WTC11 (cell line): ENCODE measurements at regions not wholly inside any gene's neighbourhood (a gene's known extent, or its start where the extent isn't known, plus 50 kb on each side); places are given as distances from the start of the nearest gene placed in this dataset.

Source experiments
- ATAC-seq: fragments of 200-7000 bp; cut with Tn5 transposase; 2 replicates; pipeline ENCODE4 v1.10.0; 2021; ENCODE audit warnings: mild to moderate bottlenecking, moderate library complexity
- CTCF ChIA-PET: fragments of 300-600 bp; sonication (Branson Sonifier 250); formaldehyde crosslinking; loops from one replicate; lab custom pipeline; 2021; ENCODE audit warnings: antibody characterized with exemption; lab: Charles Lee
- POLR2A ChIA-PET: fragments of 350-600 bp; sonication (Branson Sonifier 250); formaldehyde crosslinking; loops from one replicate; lab custom pipeline; 2021; ENCODE audit warnings: antibody characterized with exemption; lab: Charles Lee
- DNase-seq: peaks from one replicate; pipeline ENCODE4 v3.0.0; 2021; ENCODE audit warnings: low spot score
- H3K27ac Mint-ChIP-seq: 2 replicates; pipeline ENCODE4 v1.8.0; 2021; ENCODE audit warnings: mixed read lengths
- H3K27me3 Mint-ChIP-seq: 2 replicates; pipeline ENCODE4 v1.8.0; 2021; ENCODE audit warnings: low read depth, mild to moderate bottlenecking, moderate library complexity, mixed read lengths
- H3K36me3 Mint-ChIP-seq: 2 replicates; pipeline ENCODE4 v1.8.0; 2021; ENCODE audit warnings: mixed read lengths
- H3K4me1 Mint-ChIP-seq: 2 replicates; pipeline ENCODE4 v1.8.0; 2022; ENCODE audit warnings: mixed read lengths
- H3K4me3 Mint-ChIP-seq: 2 replicates; pipeline ENCODE4 v1.8.0; 2021; ENCODE audit warnings: mild to moderate bottlenecking, moderate library complexity, mixed read lengths
- H3K9me3 Mint-ChIP-seq: 2 replicates; pipeline ENCODE4 v1.8.0; 2021; ENCODE audit warnings: mixed read lengths
- CREB1 ChIP-seq: sonication (generic); formaldehyde crosslinking; IDR thresholded peaks from 2 replicates; pipeline ENCODE4 v1.8.0; 2023; ENCODE audit warnings: mild to moderate bottlenecking, missing genetic modification reagents
- CREM ChIP-seq: sonication (generic); formaldehyde crosslinking; IDR thresholded peaks from 2 replicates; pipeline ENCODE4 v1.8.1; 2022; ENCODE audit warnings: mild to moderate bottlenecking, missing genetic modification reagents, moderate library complexity
- EMX1 ChIP-seq: fragments of 250-450 bp; sonication (Bioruptor Pico); IDR thresholded peaks from 2 replicates; pipeline ENCODE4 v1.8.0; 2021; ENCODE audit warnings: mild to moderate bottlenecking
- KAT7 ChIP-seq: sonication (generic); formaldehyde crosslinking; IDR thresholded peaks from 2 replicates; pipeline ENCODE4 v1.8.1; 2023; ENCODE audit warnings: missing genetic modification reagents, mild to moderate bottlenecking, borderline replicate concordance
- NFE2L1 ChIP-seq: sonication (generic); formaldehyde crosslinking; IDR thresholded peaks from 2 replicates; pipeline ENCODE4 v1.8.1; 2023; ENCODE audit warnings: missing genetic modification reagents
- SMAD4 ChIP-seq: sonication (generic); formaldehyde crosslinking; IDR thresholded peaks from 2 replicates; pipeline ENCODE4 v1.8.0; 2022; ENCODE audit warnings: mild to moderate bottlenecking, missing genetic modification reagents
- ZBTB21 ChIP-seq: sonication (generic); formaldehyde crosslinking; IDR thresholded peaks from 2 replicates; pipeline ENCODE4 v1.8.1; 2023; ENCODE audit warnings: mild to moderate bottlenecking, missing genetic modification reagents, borderline replicate concordance
- ZNF219 ChIP-seq: sonication (generic); formaldehyde crosslinking; IDR thresholded peaks from 2 replicates; pipeline ENCODE4 v1.8.0; 2023; ENCODE audit warnings: missing genetic modification reagents, mild to moderate bottlenecking, borderline replicate concordance
- ZNF232 ChIP-seq: sonication (generic); formaldehyde crosslinking; IDR thresholded peaks from 2 replicates; pipeline ENCODE4 v1.8.0; 2022; ENCODE audit warnings: mild to moderate bottlenecking, missing genetic modification reagents
- ZNF423 ChIP-seq: fragments of 250-450 bp; sonication (Bioruptor Pico); IDR thresholded peaks from 2 replicates; pipeline ENCODE4 v2.1.2; 2022; ENCODE audit warnings: mild to moderate bottlenecking, moderate library complexity
- TF ChIP-seq, protein P1 (sequence below): sonication (generic); formaldehyde crosslinking; IDR thresholded peaks from 2 replicates; pipeline ENCODE4 v1.8.1; 2023; ENCODE audit warnings: mild to moderate bottlenecking, missing genetic modification reagents
- TF ChIP-seq, protein P2 (sequence below): sonication (generic); formaldehyde crosslinking; IDR thresholded peaks from 2 replicates; pipeline ENCODE4 v1.8.0; 2022; ENCODE audit warnings: mild to moderate bottlenecking, missing genetic modification reagents
- TF ChIP-seq, protein P3 (sequence below): fragments of 250-450 bp; sonication (Bioruptor Pico); conservative IDR thresholded peaks from 2 replicates; pipeline ENCODE4 v1.9.0; 2021; ENCODE audit warnings: mild to moderate bottlenecking
- TF ChIP-seq, protein P4 (sequence below): sonication (generic); formaldehyde crosslinking; IDR thresholded peaks from 2 replicates; pipeline ENCODE4 v1.8.1; 2023; ENCODE audit warnings: mild to moderate bottlenecking, moderate library complexity, missing genetic modification reagents
- TF ChIP-seq, protein P5 (sequence below): sonication (generic); formaldehyde crosslinking; IDR thresholded peaks from 2 replicates; pipeline ENCODE4 v1.8.0; 2022; ENCODE audit warnings: mild to moderate bottlenecking, missing genetic modification reagents
- TF ChIP-seq, protein P6 (sequence below): fragments of 250-450 bp; sonication (Bioruptor Pico); IDR thresholded peaks from 2 replicates; pipeline ENCODE4 v1.9.0; 2021; ENCODE audit warnings: mild to moderate bottlenecking, borderline replicate concordance
- TF ChIP-seq, protein P7 (sequence below): sonication (generic); formaldehyde crosslinking; IDR thresholded peaks from 2 replicates; pipeline ENCODE4 v1.8.1; 2022; ENCODE audit warnings: mild to moderate bottlenecking, moderate library complexity, missing genetic modification reagents
- TF ChIP-seq, protein P8 (sequence below): fragments of 250-450 bp; sonication (Bioruptor Pico); IDR thresholded peaks from 2 replicates; pipeline ENCODE4 v1.8.0; 2021; ENCODE audit warnings: mild to moderate bottlenecking
- TF ChIP-seq, protein P9 (sequence below): sonication (generic); formaldehyde crosslinking; IDR thresholded peaks from 2 replicates; pipeline ENCODE4 v1.8.1; 2023; ENCODE audit warnings: mild to moderate bottlenecking, missing genetic modification reagents, moderate library complexity

DNA sequence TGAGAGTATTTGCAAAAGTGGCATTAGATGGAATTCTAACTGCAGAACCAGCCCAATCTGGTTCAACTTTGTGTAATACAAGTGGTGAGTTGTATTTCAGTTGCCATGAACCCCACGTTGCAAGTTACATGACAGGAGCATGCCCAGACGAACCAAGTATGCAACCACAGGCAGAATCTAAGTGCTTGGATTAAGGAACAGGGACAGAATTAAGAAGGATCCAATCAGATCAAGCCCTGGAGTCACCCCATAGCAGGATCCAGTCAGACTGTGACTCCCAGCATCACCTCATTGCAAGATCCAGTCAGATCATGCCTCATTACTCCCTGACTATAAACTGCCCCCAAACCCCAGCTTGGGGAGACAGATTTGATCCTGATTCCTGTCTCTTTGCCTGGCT, 388.7 kb upstream of the NRP1 start:
- H3K27ac Mint-ChIP-seq = no peak overlapping the region
- H3K4me3 Mint-ChIP-seq = no peak overlapping the region
- H3K36me3 Mint-ChIP-seq = peaks cover 13% of the 10 kb centered on the region
- ATAC-seq = no peak
- TF ChIP-seq ZBTB21 (CRISPR knock-in tag) = no peak
- no peak for TF ChIP-seq ZNF219
- no peak for TF ChIP-seq KAT7
- no peak for TF ChIP-seq SMAD4 (CRISPR knock-in tag)
- TF ChIP-seq, protein P1, sequence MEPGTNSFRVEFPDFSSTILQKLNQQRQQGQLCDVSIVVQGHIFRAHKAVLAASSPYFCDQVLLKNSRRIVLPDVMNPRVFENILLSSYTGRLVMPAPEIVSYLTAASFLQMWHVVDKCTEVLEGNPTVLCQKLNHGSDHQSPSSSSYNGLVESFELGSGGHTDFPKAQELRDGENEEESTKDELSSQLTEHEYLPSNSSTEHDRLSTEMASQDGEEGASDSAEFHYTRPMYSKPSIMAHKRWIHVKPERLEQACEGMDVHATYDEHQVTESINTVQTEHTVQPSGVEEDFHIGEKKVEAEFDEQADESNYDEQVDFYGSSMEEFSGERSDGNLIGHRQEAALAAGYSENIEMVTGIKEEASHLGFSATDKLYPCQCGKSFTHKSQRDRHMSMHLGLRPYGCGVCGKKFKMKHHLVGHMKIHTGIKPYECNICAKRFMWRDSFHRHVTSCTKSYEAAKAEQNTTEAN (CRISPR knock-in tag) = no peak
- TF ChIP-seq, protein P2, sequence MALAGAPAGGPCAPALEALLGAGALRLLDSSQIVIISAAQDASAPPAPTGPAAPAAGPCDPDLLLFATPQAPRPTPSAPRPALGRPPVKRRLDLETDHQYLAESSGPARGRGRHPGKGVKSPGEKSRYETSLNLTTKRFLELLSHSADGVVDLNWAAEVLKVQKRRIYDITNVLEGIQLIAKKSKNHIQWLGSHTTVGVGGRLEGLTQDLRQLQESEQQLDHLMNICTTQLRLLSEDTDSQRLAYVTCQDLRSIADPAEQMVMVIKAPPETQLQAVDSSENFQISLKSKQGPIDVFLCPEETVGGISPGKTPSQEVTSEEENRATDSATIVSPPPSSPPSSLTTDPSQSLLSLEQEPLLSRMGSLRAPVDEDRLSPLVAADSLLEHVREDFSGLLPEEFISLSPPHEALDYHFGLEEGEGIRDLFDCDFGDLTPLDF (CRISPR knock-in tag) = no peak
- TF ChIP-seq, protein P3, sequence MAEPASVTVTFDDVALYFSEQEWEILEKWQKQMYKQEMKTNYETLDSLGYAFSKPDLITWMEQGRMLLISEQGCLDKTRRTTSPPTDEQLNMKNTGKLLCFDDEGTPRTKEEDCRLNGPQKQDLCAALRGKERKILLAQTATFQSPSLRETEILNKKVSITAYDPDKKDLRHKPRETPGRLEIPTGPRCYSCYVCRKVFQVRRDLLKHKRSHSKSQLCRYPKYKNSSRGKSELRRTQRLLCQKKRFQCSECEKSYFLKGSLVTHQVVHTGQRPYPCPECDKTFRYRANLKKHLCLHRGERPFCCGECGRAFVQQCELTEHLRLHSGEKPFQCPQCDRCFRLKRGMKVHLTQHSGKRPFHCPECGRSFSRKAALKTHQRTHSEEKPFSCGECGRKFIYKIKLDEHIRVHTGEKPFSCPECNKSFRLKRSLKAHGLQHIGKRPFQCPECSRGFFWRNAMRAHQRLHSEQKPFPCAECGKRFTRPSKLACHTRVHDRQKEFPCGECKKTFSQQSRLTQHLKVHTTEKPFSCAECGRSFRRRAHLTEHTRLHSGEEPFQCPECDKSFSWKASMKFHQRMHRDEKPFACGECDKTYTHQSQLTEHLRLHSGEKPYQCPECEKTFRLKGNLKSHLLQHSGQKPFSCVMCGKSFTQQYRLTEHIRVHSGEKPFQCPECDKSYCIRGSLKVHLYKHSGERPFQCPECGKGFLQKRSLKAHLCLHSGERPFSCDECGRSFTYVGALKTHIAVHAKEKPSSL (CRISPR knock-in tag) = no peak
- TF ChIP-seq, protein P4, sequence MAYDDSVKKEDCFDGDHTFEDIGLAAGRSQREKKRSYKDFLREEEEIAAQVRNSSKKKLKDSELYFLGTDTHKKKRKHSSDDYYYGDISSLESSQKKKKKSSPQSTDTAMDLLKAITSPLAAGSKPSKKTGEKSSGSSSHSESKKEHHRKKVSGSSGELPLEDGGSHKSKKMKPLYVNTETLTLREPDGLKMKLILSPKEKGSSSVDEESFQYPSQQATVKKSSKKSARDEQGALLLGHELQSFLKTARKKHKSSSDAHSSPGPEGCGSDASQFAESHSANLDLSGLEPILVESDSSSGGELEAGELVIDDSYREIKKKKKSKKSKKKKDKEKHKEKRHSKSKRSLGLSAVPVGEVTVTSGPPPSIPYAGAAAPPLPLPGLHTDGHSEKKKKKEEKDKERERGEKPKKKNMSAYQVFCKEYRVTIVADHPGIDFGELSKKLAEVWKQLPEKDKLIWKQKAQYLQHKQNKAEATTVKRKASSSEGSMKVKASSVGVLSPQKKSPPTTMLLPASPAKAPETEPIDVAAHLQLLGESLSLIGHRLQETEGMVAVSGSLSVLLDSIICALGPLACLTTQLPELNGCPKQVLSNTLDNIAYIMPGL = no peak
- TF ChIP-seq CREB1 (CRISPR knock-in tag) = no peak
- no peak for TF ChIP-seq NFE2L1 (CRISPR knock-in tag)
- no peak for TF ChIP-seq ZNF232 (CRISPR knock-in tag)
- TF ChIP-seq, protein P5, sequence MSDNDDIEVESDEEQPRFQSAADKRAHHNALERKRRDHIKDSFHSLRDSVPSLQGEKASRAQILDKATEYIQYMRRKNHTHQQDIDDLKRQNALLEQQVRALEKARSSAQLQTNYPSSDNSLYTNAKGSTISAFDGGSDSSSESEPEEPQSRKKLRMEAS (CRISPR knock-in tag) = no peak
- TF ChIP-seq, protein P6, sequence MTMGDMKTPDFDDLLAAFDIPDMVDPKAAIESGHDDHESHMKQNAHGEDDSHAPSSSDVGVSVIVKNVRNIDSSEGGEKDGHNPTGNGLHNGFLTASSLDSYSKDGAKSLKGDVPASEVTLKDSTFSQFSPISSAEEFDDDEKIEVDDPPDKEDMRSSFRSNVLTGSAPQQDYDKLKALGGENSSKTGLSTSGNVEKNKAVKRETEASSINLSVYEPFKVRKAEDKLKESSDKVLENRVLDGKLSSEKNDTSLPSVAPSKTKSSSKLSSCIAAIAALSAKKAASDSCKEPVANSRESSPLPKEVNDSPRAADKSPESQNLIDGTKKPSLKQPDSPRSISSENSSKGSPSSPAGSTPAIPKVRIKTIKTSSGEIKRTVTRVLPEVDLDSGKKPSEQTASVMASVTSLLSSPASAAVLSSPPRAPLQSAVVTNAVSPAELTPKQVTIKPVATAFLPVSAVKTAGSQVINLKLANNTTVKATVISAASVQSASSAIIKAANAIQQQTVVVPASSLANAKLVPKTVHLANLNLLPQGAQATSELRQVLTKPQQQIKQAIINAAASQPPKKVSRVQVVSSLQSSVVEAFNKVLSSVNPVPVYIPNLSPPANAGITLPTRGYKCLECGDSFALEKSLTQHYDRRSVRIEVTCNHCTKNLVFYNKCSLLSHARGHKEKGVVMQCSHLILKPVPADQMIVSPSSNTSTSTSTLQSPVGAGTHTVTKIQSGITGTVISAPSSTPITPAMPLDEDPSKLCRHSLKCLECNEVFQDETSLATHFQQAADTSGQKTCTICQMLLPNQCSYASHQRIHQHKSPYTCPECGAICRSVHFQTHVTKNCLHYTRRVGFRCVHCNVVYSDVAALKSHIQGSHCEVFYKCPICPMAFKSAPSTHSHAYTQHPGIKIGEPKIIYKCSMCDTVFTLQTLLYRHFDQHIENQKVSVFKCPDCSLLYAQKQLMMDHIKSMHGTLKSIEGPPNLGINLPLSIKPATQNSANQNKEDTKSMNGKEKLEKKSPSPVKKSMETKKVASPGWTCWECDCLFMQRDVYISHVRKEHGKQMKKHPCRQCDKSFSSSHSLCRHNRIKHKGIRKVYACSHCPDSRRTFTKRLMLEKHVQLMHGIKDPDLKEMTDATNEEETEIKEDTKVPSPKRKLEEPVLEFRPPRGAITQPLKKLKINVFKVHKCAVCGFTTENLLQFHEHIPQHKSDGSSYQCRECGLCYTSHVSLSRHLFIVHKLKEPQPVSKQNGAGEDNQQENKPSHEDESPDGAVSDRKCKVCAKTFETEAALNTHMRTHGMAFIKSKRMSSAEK (CRISPR knock-in tag) = no peak
- TF ChIP-seq, protein P7, sequence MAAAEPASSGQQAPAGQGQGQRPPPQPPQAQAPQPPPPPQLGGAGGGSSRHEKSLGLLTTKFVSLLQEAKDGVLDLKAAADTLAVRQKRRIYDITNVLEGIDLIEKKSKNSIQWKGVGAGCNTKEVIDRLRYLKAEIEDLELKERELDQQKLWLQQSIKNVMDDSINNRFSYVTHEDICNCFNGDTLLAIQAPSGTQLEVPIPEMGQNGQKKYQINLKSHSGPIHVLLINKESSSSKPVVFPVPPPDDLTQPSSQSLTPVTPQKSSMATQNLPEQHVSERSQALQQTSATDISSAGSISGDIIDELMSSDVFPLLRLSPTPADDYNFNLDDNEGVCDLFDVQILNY (CRISPR knock-in tag) = no peak
- TF ChIP-seq EMX1 (CRISPR knock-in tag) = no peak
- TF ChIP-seq, protein P8, sequence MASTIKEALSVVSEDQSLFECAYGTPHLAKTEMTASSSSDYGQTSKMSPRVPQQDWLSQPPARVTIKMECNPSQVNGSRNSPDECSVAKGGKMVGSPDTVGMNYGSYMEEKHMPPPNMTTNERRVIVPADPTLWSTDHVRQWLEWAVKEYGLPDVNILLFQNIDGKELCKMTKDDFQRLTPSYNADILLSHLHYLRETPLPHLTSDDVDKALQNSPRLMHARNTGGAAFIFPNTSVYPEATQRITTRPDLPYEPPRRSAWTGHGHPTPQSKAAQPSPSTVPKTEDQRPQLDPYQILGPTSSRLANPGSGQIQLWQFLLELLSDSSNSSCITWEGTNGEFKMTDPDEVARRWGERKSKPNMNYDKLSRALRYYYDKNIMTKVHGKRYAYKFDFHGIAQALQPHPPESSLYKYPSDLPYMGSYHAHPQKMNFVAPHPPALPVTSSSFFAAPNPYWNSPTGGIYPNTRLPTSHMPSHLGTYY (CRISPR knock-in tag) = no peak
- TF ChIP-seq ZNF423 (CRISPR knock-in tag) = no peak
- TF ChIP-seq, protein P9, sequence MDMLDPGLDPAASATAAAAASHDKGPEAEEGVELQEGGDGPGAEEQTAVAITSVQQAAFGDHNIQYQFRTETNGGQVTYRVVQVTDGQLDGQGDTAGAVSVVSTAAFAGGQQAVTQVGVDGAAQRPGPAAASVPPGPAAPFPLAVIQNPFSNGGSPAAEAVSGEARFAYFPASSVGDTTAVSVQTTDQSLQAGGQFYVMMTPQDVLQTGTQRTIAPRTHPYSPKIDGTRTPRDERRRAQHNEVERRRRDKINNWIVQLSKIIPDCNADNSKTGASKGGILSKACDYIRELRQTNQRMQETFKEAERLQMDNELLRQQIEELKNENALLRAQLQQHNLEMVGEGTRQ (CRISPR knock-in tag) = no peak
- TF ChIP-seq CREM (CRISPR knock-in tag) = no peak
- TF ChIP-seq, all 79 proteins: peak for 0
- DNase-seq = no peak
- Mint-ChIP-seq H3K9me3 (peaks cover 25% of the 10 kb centered on the region), H3K27me3 (no peaks in the 10 kb centered on the region), H3K4me1 (peaks cover 30% of the 10 kb centered on the region)
- ChIA-PET POLR2A (no interaction called here), CTCF (no interaction called here)
